ENCODE measurements at regions not wholly inside any gene's neighbourhood (a gene's known extent, or its start where the extent isn't known, plus 50 kb on each side); places are given as distances from the start of the nearest gene placed in this dataset.

GRCh38 chr5:134063188-134063820 lies 51.2 kb upstream of the TCF7 start:
- H3K9me3 Mint-ChIP-seq: no peaks in the 10 kb centered on the region
- no peak overlapping the region for H3K27ac Mint-ChIP-seq
- DNase-seq: no peak
- ATAC-seq (replicated peaks in 1 of 2): no peak
- H3K27me3 Mint-ChIP-seq (ENCODE audit: low read depth): no peaks in the 10 kb centered on the region
- H3K4me1 Mint-ChIP-seq (ENCODE audit: low read depth): peaks cover 41% of the 10 kb centered on the region
- no peak overlapping the region for H3K4me3 Mint-ChIP-seq
- peaks cover 3 to 8% of the 10 kb centered on the region in 2 donors for H3K36me3 Mint-ChIP-seq (ENCODE audit: insufficient read depth in 2 of 2)

GRCh38 chr5:134059758-134060495 lies 54.6 kb upstream of the TCF7 start:
- ATAC-seq (replicated peaks in 1 of 2): no peak
- Mint-ChIP-seq H3K27me3 (ENCODE audit: low read depth) (no peaks in the 10 kb centered on the region), H3K9me3 (no peaks in the 10 kb centered on the region), H3K36me3 (ENCODE audit: insufficient read depth in 2 of 2) (peaks cover 0 to 2% of the 10 kb centered on the region in 2 donors), H3K4me1 (ENCODE audit: low read depth) (peaks cover 33% of the 10 kb centered on the region), H3K4me3 (no peak overlapping the region), H3K27ac (no peak overlapping the region)
- no peak for DNase-seq

GRCh38 chr5:134055015-134055414 lies 50.2 kb upstream of the VDAC1 start:
- ATAC-seq (replicated peaks in 1 of 2): no peak
- H3K4me1 Mint-ChIP-seq (ENCODE audit: low read depth): peaks cover 65% of the 10 kb centered on the region

More at GRCh38 chr5:134055015-134055414, 50.2 kb upstream of the VDAC1 start:
- peaks cover 0 to 1% of the 10 kb centered on the region in 2 donors for H3K36me3 Mint-ChIP-seq (ENCODE audit: insufficient read depth in 2 of 2)
- H3K27ac Mint-ChIP-seq: no peak overlapping the region
- H3K9me3 Mint-ChIP-seq: no peaks in the 10 kb centered on the region
- no peak overlapping the region for H3K4me3 Mint-ChIP-seq
- no peak for DNase-seq
- H3K27me3 Mint-ChIP-seq (ENCODE audit: low read depth): no peaks in the 10 kb centered on the region

All from activated T-cell treated with anti-CD3 and anti-CD28 coated beads, Interleukin-2, amount 50 U/mL, for 72 hours (primary cell).